ENCODE measurements at regions not wholly inside any gene's neighbourhood (a gene's known extent, or its start where the extent isn't known, plus 50 kb on each side); places are given as distances from the start of the nearest gene placed in this dataset.

DNA sequence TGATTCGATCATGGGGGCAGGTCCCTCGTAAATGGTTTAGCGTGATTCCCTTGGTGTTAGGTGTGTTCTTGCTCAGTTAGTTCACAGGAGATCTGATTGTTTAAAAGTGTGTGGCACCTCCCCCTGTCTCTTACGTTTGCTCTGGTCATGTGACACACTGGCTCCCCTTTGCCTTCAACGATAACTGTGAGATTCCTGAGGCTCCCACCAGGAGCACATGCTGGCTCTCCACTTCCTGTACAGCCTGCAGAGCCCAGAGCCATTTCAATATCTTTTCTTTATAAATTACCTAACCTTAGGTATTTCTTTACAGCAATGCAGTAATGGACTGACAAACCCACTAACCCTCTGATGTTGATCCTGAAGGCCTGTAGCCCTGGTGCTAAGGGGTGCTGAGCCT is 141.9 kb downstream of the FCRL5 start:
- ATAC-seq (no peak), DNase-seq (no peak), FAIRE-seq (no peak)
- TF ChIP-seq, protein P1, sequence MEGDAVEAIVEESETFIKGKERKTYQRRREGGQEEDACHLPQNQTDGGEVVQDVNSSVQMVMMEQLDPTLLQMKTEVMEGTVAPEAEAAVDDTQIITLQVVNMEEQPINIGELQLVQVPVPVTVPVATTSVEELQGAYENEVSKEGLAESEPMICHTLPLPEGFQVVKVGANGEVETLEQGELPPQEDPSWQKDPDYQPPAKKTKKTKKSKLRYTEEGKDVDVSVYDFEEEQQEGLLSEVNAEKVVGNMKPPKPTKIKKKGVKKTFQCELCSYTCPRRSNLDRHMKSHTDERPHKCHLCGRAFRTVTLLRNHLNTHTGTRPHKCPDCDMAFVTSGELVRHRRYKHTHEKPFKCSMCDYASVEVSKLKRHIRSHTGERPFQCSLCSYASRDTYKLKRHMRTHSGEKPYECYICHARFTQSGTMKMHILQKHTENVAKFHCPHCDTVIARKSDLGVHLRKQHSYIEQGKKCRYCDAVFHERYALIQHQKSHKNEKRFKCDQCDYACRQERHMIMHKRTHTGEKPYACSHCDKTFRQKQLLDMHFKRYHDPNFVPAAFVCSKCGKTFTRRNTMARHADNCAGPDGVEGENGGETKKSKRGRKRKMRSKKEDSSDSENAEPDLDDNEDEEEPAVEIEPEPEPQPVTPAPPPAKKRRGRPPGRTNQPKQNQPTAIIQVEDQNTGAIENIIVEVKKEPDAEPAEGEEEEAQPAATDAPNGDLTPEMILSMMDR (IDR thresholded peaks at IDR 0.05): no peak
- Histone ChIP-seq H3K36me3 (no peaks in the 10 kb centered on the region), H3K27me3 (no peaks in the 10 kb centered on the region), H3K27ac (no peak overlapping the region), H3K4me1 (no peaks in the 10 kb centered on the region), H3K4me3 (no peak overlapping the region), H3K9me3 (no peaks in the 10 kb centered on the region)
- 65 to 74% methylated on average over 5 of the region's 5 CpGs for WGBS, 2 donors
- intact Hi-C loops (cut with DNase I): no loop called here

DNA sequence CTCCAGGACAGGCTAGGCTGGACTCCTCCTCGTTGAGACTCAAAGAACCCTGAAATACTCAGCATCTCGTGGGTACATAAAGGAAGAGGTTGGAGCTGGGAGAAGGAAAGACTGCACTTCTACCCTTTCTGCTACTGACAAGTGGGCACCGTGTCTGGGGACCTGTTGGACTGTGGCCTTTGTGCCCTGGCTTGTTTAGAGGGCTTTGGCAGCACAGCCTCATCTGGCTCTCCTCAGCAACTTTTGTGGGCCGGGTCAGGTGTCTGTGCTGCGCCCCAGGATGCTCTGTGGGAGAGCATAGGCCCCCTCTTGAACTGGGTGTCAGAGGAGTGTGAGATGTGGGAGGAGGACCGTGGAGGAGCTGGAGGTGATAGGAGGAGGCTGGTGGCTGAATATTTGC is 142.4 kb downstream of the FCRL5 start:
- FAIRE-seq: no peak
- 66 to 69% methylated on average over 6 of the region's 6 CpGs for WGBS, 2 donors
- intact Hi-C loops (cut with DNase I): no loop called here
- ATAC-seq: no peak
- no peaks in the 10 kb centered on the region for H3K36me3 ChIP-seq
- DNase-seq: no peak
- no peak overlapping the region for H3K4me3 ChIP-seq
- H3K27ac ChIP-seq: no peak overlapping the region
- H3K9me3 ChIP-seq: no peaks in the 10 kb centered on the region
- H3K27me3 ChIP-seq: no peaks in the 10 kb centered on the region
- no peaks in the 10 kb centered on the region for H3K4me1 ChIP-seq
- TF ChIP-seq, protein P1 (IDR thresholded peaks at IDR 0.05): no peak

DNA sequence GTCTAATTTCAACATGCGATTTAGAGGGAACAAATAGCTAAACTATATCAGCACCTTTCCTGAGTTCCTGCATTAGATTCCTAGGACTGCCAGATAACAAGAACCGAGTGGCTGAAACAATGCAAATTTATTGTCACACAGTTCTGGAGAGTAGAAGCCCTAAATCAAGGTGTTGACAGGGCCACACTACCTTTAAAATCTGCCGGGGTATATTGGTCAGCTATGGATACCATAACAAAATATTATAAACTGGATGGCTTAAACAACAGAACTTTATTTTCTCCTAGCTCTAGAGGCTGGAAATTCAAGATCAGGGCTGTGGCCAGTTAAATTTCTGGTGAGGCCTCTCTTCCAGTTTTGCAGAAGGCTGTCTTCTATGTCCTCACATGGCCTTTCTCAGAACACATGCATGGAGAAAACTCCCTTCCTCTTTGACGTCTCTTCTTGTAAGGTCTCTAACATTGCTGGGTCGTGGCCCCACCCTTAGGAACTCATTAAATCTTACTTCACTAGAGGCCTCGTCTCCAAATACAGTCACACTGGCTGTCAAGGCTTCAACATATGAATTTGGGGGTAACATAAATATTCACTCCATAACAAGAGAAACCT is 144.3 kb downstream of the FCRL5 start:
- no peaks in the 10 kb centered on the region for H3K9me3 ChIP-seq
- no peak for DNase-seq
- TF ChIP-seq, protein P1 (IDR thresholded peaks at IDR 0.05): no peak
- intact Hi-C loops (cut with DNase I): no loop called here
- ATAC-seq: no peak
- 47 to 51% methylated on average over 6 of the region's 6 CpGs for WGBS, 2 donors
- FAIRE-seq: no peak
- H3K4me1 ChIP-seq: no peaks in the 10 kb centered on the region
- H3K27me3 ChIP-seq: no peaks in the 10 kb centered on the region
- H3K36me3 ChIP-seq: no peaks in the 10 kb centered on the region
- no peak overlapping the region for H3K27ac ChIP-seq
- H3K4me3 ChIP-seq: no peak overlapping the region

DNA sequence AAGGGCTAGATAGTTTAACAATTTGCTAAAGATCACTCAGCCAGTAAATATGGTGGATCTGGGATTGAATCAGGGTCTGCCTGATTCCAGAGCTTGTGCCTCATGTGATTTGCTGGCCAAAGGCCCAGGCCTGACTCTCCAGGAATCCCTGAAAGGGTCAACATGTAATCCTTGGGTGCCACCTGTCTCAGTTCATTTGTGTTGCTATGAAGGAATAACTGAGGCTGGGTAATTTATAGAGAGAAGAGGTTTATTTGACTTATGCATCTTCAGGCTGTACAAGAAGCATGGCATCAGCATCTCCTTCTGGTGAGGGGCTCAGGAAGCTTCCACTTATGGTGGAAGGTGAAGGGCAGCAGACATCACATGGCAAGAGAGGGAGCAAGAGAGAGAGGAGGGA is 144.9 kb downstream of the FCRL5 start:
- ATAC-seq (no peak), DNase-seq (no peak), FAIRE-seq (no peak)
- Histone ChIP-seq H3K4me3 (no peak overlapping the region), H3K9me3 (no peaks in the 10 kb centered on the region), H3K36me3 (no peaks in the 10 kb centered on the region), H3K27me3 (no peaks in the 10 kb centered on the region), H3K4me1 (no peaks in the 10 kb centered on the region), H3K27ac (no peak overlapping the region)
- TF ChIP-seq, protein P1 (IDR thresholded peaks at IDR 0.05): no peak
- intact Hi-C loops (cut with DNase I): no loop called here

DNA sequence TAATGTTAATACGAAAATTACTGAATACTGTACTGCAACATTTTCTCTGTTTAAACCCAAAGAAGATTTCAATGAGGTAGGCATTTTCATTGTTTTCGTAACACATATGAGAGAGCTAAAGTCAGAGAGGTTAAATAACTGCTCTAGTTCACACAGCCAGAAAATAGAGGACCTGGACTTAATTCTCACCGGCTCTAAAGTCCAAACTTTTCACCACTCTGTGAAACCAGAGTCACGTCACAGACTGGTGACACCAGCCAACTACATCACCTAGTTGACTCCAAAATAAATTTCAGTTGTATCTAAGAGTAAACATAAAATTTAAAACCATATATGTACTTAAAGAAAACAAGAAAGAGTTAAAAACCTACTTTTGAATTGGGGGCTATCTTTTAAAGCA is 146.7 kb downstream of the FCRL5 start:
- TF ChIP-seq, protein P1 (IDR thresholded peaks at IDR 0.05): no peak
- FAIRE-seq (no peak), DNase-seq (no peak), ATAC-seq (no peak)
- Histone ChIP-seq H3K4me3 (no peak overlapping the region), H3K27me3 (no peaks in the 10 kb centered on the region), H3K4me1 (no peaks in the 10 kb centered on the region), H3K9me3 (no peaks in the 10 kb centered on the region), H3K27ac (no peak overlapping the region), H3K36me3 (no peaks in the 10 kb centered on the region)
- intact Hi-C loops (cut with DNase I): no loop called here
- 79 to 81% methylated on average over 4 of the region's 4 CpGs for WGBS, 2 donors

All from pancreas (tissue), 10 donors.